Activated CD4-positive, alpha-beta T cell treated with anti-CD3 and anti-CD28 coated beads, Interleukin-10, Interleukin-2, amounts not matched to agents 100 ng/mL and 50 ng/mL, durations not matched to agents 16 hours and 8 hours (primary cell): ENCODE measurements at regions not wholly inside any gene's neighbourhood (a gene's known extent, or its start where the extent isn't known, plus 50 kb on each side); places are given as distances from the start of the nearest gene placed in this dataset.
A peak's percentile ranks its signal among the peaks of the same experiment; 100 is the strongest.

Experiments
- DNase-seq: peaks from one replicate; pipeline ENCODE4 v3.0.0-alpha.2; 2020

GRCh38 chr11:70778883-70779282 lies 380.6 kb downstream of the CTTN start:
- DNase-seq: no peak

GRCh38 chr11:70779433-70780245 lies 381.3 kb downstream of the CTTN start:
- no peak for DNase-seq

GRCh38 chr11:70780246-70780535 lies 381.9 kb downstream of the CTTN start:
- DNase-seq: no peak

GRCh38 chr11:70782401-70782913 lies 384.1 kb downstream of the CTTN start:
- DNase-seq: no peak

GRCh38 chr11:70783356-70783755 lies 385.0 kb downstream of the CTTN start:
- no peak for DNase-seq

- no peak for DNase-seq
Measured at GRCh38 chr11:70783821-70784220, 385.5 kb downstream of the CTTN start.

- DNase-seq: no peak
Measured at GRCh38 chr11:70785372-70785771, 387.0 kb downstream of the CTTN start.

- no peak for DNase-seq
Measured at GRCh38 chr11:70786021-70786665, 387.8 kb downstream of the CTTN start.

- DNase-seq: no peak
Measured at GRCh38 chr11:70788248-70789022, 390.1 kb downstream of the CTTN start.

GRCh38 chr11:70790671-70791300 lies 392.5 kb downstream of the CTTN start:
- DNase-seq: no peak

GRCh38 chr11:70796648-70797227 lies 398.4 kb downstream of the CTTN start:
- DNase-seq: peak; percentile 2

- DNase-seq: no peak
Measured at GRCh38 chr11:70798296-70798695, 400.0 kb downstream of the CTTN start.

GRCh38 chr11:70799386-70799785 lies 401.1 kb downstream of the CTTN start:
- no peak for DNase-seq

GRCh38 chr11:70802185-70802584 lies 403.9 kb downstream of the CTTN start:
- DNase-seq: no peak

GRCh38 chr11:70804139-70804837 lies 406.0 kb downstream of the CTTN start:
- DNase-seq: no peak

- DNase-seq: no peak
Measured at GRCh38 chr11:70805243-70805642, 406.9 kb downstream of the CTTN start.

- DNase-seq: no peak
Measured at GRCh38 chr11:70805971-70806370, 407.6 kb downstream of the CTTN start.

- no peak for DNase-seq
Measured at GRCh38 chr11:70806461-70807194, 408.3 kb downstream of the CTTN start.

GRCh38 chr11:70807195-70807543 lies 408.8 kb downstream of the CTTN start:
- DNase-seq: no peak

GRCh38 chr11:70808686-70809375 lies 410.5 kb downstream of the CTTN start:
- no peak for DNase-seq

- DNase-seq: no peak
Measured at GRCh38 chr11:70810133-70810532, 411.8 kb downstream of the CTTN start.
